ENCODE measurements at regions not wholly inside any gene's neighbourhood (a gene's known extent, or its start where the extent isn't known, plus 50 kb on each side); places are given as distances from the start of the nearest gene placed in this dataset.

DNA sequence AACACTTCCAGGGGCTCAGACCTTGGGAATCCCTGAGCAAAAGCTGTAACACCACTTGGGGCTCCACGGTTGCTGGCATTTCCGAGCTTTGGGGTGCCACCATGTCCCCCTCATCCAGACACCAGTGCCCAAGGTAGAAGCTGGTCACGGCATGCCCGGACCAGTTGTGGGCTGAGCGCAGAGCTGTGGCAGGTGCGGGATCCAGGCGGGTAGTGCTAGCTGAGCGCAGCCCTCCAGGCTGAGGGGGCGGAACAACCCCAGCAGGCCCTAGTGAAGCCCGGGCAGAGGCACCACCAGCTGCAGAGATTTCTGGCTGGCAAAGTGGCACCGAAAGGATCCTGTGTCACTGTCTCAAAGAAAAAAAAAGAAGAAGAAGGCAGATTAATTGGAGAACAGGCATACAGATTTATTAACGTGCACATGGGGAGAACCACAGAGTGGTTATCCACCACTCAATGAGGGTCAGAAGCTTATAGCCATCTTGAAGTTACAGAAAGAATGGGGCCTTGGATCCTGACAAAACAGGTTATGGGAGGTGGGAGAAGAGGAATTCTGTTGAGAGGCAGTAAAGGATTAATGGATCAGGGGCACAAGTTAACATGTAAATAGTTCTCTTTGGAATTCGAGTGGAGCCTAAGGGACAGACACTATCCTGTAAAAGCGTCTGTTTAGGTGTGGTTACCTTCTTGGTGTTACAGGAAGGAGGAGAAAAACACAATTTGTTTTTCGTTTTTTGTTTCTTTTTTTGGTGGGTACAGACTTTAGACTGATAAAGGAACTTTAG lies 107.5 kb downstream of the CD24 start:
- no peak overlapping the region for H2AFZ ChIP-seq (ENCODE audit: low read depth, low read length)
- H3K4me3 ChIP-seq (ENCODE audit: low read length) = no peak overlapping the region
- H4K20me1 ChIP-seq (ENCODE audit: insufficient read depth, low read length) = no peaks in the 10 kb centered on the region
- no peaks in the 10 kb centered on the region for H3K4me1 ChIP-seq (ENCODE audit: low read length)
- no peak overlapping the region for H3K9ac ChIP-seq (ENCODE audit: low read length)
- H3K36me3 ChIP-seq (replicated peaks; ENCODE audit: low read depth, low read length) = no peaks in the 10 kb centered on the region
- no peak overlapping the region for H3K4me2 ChIP-seq (ENCODE audit: low read length)
- no peak overlapping the region for H3K27ac ChIP-seq (ENCODE audit: low read length)
- no peaks in the 10 kb centered on the region for H3K9me3 ChIP-seq (ENCODE audit: insufficient read depth, low read length)
- TF ChIP-seq, protein P1, sequence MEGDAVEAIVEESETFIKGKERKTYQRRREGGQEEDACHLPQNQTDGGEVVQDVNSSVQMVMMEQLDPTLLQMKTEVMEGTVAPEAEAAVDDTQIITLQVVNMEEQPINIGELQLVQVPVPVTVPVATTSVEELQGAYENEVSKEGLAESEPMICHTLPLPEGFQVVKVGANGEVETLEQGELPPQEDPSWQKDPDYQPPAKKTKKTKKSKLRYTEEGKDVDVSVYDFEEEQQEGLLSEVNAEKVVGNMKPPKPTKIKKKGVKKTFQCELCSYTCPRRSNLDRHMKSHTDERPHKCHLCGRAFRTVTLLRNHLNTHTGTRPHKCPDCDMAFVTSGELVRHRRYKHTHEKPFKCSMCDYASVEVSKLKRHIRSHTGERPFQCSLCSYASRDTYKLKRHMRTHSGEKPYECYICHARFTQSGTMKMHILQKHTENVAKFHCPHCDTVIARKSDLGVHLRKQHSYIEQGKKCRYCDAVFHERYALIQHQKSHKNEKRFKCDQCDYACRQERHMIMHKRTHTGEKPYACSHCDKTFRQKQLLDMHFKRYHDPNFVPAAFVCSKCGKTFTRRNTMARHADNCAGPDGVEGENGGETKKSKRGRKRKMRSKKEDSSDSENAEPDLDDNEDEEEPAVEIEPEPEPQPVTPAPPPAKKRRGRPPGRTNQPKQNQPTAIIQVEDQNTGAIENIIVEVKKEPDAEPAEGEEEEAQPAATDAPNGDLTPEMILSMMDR (IDR thresholded peaks at IDR 0.05; ENCODE audit: low read depth, low read length) = no peak
- TF ChIP-seq EZH2phosphoT487 (IDR thresholded peaks at IDR 0.05; ENCODE audit: low read depth) = no peak
- H3K79me2 ChIP-seq (ENCODE audit: low read length) = no peaks in the 10 kb centered on the region
- H3K27me3 ChIP-seq (ENCODE audit: low read depth, low read length) = no peaks in the 10 kb centered on the region

DNA sequence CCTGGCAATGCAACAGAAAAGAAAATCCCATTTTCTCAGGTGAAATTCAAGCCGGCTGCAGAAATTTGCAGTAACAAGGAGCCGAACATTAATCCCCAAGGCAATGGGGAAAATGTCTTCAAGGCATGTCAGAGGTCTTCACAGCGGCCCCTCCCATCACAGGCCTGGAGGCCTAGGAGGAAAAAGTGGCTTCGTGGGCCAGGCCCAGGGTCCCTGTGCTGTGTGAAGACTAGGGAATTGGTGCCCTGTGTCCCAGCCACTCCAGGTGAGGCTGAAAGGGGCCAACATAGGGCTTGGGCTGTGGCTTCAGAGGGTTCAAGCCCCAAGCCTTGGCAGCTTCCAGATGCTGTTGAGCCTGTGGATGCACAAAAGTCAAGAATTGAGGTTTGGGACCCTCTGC lies 111.7 kb downstream of the CD24 start:
- H3K9me3 ChIP-seq (ENCODE audit: insufficient read depth, low read length) = 0 out of 2 replicates have a peak, but pooled peaks cover 5% of the 10 kb centered on the region
- no peaks in the 10 kb centered on the region for H3K4me1 ChIP-seq (ENCODE audit: low read length)
- no peaks in the 10 kb centered on the region for H3K27me3 ChIP-seq (ENCODE audit: low read depth, low read length)
- H2AFZ ChIP-seq (ENCODE audit: low read depth, low read length) = no peak overlapping the region
- H3K27ac ChIP-seq (ENCODE audit: low read length) = no peak overlapping the region
- H3K4me3 ChIP-seq (ENCODE audit: low read length) = no peak overlapping the region
- no peak overlapping the region for H3K9ac ChIP-seq (ENCODE audit: low read length)
- H3K4me2 ChIP-seq (ENCODE audit: low read length) = no peak overlapping the region
- TF ChIP-seq, protein P1 (IDR thresholded peaks at IDR 0.05; ENCODE audit: low read depth, low read length) = no peak
- no peaks in the 10 kb centered on the region for H3K79me2 ChIP-seq (ENCODE audit: low read length)
- H3K36me3 ChIP-seq (replicated peaks; ENCODE audit: low read depth, low read length) = no peaks in the 10 kb centered on the region
- H4K20me1 ChIP-seq (ENCODE audit: insufficient read depth, low read length) = no peaks in the 10 kb centered on the region

DNA sequence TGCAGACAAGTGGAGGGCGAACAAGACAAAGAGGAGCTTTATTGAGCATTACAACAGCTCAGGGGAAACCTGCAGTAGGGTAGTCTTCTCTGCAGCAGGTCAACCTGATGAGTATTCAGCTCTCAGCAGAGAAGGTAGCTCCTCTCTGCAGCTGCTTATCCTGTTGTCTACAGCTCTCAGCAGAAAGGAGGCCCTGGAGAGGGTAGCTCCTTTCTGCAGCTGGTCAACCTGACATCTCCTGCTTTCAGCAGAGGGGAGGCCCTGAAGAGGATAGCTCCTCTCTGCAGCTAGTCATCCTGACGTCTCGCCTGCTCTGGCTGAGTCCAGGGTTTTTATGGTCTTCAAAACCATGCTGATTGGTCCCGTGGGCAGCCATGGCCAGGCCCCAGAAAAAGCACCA lies 113.6 kb downstream of the CD24 start:
- no peak for TF ChIP-seq EZH2phosphoT487 (IDR thresholded peaks at IDR 0.05; ENCODE audit: low read depth)
- TF ChIP-seq, protein P1 (IDR thresholded peaks at IDR 0.05; ENCODE audit: low read depth, low read length) = no peak
- no peak overlapping the region for H3K27ac ChIP-seq (ENCODE audit: low read length)
- no peak overlapping the region for H3K4me2 ChIP-seq (ENCODE audit: low read length)
- H3K4me1 ChIP-seq (ENCODE audit: low read length) = no peaks in the 10 kb centered on the region
- 0 out of 2 replicates have a peak, but pooled peaks cover 5% of the 10 kb centered on the region for H3K9me3 ChIP-seq (ENCODE audit: insufficient read depth, low read length)
- H3K4me3 ChIP-seq (ENCODE audit: low read length) = no peak overlapping the region
- H3K27me3 ChIP-seq (ENCODE audit: low read depth, low read length) = no peaks in the 10 kb centered on the region
- no peaks in the 10 kb centered on the region for H3K79me2 ChIP-seq (ENCODE audit: low read length)
- no peak overlapping the region for H2AFZ ChIP-seq (ENCODE audit: low read depth, low read length)
- no peak overlapping the region for H3K9ac ChIP-seq (ENCODE audit: low read length)
- H4K20me1 ChIP-seq (ENCODE audit: insufficient read depth, low read length) = no peaks in the 10 kb centered on the region
- H3K36me3 ChIP-seq (replicated peaks; ENCODE audit: low read depth, low read length) = no peaks in the 10 kb centered on the region

DNA sequence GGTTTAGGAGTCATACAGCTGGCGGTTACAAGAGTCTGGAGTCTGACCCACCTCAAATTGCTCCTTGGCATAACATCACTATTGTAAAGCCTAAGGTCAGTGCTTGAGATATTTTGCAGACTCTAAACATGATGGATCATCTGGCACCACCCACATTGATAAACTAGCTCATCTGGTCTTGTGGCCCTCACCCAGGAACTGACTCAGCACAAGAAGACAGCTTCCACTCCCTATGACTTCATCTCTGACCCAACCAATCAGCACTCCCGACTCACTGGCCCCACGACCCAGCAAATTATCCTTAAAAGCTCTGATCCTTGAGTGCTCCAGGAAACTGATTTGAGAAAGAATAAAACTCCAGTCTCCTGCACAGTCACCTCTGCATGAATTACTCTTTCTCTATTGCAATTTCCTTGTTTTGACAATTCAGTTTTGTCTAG lies 115.9 kb downstream of the CD24 start:
- Histone ChIP-seq H3K79me2 (ENCODE audit: low read length) (no peaks in the 10 kb centered on the region), H3K9ac (ENCODE audit: low read length) (no peak overlapping the region), H3K27ac (ENCODE audit: low read length) (no peak overlapping the region), H3K4me2 (ENCODE audit: low read length) (no peak overlapping the region), H3K4me1 (ENCODE audit: low read length) (no peaks in the 10 kb centered on the region), H2AFZ (ENCODE audit: low read depth, low read length) (no peak overlapping the region), H3K36me3 (replicated peaks; ENCODE audit: low read depth, low read length) (no peaks in the 10 kb centered on the region), H3K4me3 (ENCODE audit: low read length) (no peak overlapping the region), H4K20me1 (ENCODE audit: insufficient read depth, low read length) (no peaks in the 10 kb centered on the region), H3K27me3 (ENCODE audit: low read depth, low read length) (no peaks in the 10 kb centered on the region), H3K9me3 (ENCODE audit: insufficient read depth, low read length) (0 out of 2 replicates have a peak, but pooled peaks cover 5% of the 10 kb centered on the region)
- TF ChIP-seq EZH2phosphoT487 (IDR thresholded peaks at IDR 0.05; ENCODE audit: low read depth) = no peak
- TF ChIP-seq, protein P1 (IDR thresholded peaks at IDR 0.05; ENCODE audit: low read depth, low read length) = no peak
